GM18505 (cell line): ENCODE measurements at regions not wholly inside any gene's neighbourhood (a gene's known extent, or its start where the extent isn't known, plus 50 kb on each side); places are given as distances from the start of the nearest gene placed in this dataset.

Experiments
- ATAC-seq: cut with Tn5 transposase; IDR thresholded peaks from one replicate; pipeline ENCODE4 v1.9.1; 2021; ENCODE audit not compliant: unreplicated experiment
- POLR2A ChIP-seq: IDR thresholded peaks from 4 replicates; pipeline ENCODE4 v1.6.1; 2011; ENCODE audit warnings: borderline replicate concordance; ENCODE audit not compliant: insufficient read depth, insufficient read length; ENCODE audit errors: extremely low read depth

GRCh38 chr3:194000712-194001111 is 135.2 kb upstream of the HES1 start:
- no peak for TF ChIP-seq POLR2A
- ATAC-seq = no peak

GRCh38 chr3:194001728-194002459 is 134.1 kb upstream of the HES1 start:
- TF ChIP-seq POLR2A = no peak
- ATAC-seq = no peak

- ATAC-seq = peak; percentile 65
These were observed 132.6 kb upstream of the HES1 start for GRCh38 chr3:194003114-194004057.

GRCh38 chr3:194005930-194006501 is 129.9 kb upstream of the HES1 start:
- no peak for TF ChIP-seq POLR2A
- ATAC-seq = no peak

More at GRCh38 chr3:194003114-194004057, 132.6 kb upstream of the HES1 start:
- no peak for TF ChIP-seq POLR2A

DNA sequence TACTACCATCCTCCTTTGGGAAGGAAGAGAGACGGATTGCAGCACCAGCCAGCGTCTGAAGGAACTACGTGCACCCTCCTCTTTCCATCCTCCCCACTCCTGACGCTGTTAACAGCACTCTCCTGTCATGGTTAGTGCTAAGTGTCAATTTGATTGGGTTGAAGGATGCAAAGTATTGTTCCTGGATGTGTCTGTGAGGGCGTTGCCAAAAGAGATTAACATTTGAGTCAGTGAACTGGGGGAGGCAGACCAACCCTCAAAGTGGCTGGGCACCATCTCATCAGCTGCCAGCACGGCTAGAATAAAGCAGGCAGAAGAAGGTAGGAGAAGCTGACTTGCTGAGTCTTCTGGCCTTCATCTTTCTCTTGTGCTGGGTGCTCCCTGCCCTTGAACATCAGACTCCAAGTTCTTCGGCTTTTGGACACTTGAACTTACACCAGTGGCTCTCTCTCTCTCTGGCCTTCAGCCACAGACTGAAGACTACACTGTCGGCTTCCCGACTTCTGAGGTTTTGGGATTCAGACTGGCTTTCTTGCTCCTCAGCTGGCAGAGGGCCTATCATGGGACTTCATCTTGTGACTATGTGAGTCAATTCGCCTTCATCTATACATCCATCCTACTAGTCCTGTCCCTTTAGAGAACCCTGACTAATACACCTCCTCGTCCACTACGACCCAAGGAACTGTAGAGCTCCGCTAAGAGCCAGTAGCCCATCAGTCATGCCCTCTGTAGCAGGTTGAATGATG is 128.2 kb upstream of the HES1 start:
- no peak for ATAC-seq
- no peak for TF ChIP-seq POLR2A

DNA sequence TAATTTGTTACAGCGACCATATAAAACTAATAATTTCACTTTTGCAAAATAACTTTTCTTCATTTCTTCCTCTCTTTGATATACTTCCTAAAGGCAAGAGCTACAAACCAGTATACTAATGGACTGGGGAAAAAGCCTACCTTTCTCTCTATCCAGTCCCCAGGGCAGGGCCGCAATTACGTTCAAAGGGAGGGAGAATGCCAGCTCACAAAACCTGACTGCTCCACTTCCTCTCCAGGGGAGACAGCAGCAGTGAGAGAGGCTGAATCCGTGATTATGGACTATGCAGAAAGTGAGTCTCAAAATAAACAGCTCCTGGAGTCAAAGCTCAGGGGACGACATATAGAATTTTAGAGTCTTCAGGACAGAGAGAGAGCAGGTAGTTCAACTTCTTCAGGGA is 126.9 kb upstream of the HES1 start:
- no peak for ATAC-seq
- no peak for TF ChIP-seq POLR2A

DNA sequence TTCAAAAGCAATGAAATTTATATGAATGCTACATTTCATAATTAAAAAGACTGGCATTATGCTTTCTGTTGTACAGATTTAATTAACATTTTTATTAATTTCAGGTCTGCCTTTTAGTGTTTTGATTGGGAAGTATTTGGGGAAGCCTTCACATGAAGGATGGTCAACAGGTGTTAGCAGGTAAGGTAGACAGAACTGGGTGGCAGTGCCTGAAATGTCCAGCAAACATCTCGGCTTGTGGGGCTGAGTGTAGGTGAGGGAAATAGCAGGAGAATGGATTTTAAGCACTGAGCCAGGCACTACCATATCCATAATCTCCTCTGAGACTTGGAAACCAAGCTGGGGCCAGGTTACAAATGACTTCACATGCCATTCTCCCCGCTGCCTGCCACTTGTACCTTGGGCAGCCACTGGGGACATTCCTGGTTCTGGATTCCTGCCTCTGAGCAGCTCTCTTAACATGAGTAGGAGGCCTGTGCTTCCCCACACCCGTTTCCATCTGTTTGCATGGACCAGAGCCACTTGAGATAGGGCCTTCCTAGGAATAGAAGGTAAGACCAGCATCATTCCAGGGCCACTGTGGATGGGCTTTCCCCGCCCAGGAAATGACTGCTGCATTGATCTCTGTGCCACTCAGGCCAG is 125.9 kb upstream of the HES1 start:
- no peak for TF ChIP-seq POLR2A
- ATAC-seq = no peak

GRCh38 chr3:194011807-194012206 is 124.1 kb upstream of the HES1 start:
- ATAC-seq = no peak
- TF ChIP-seq POLR2A = no peak

GRCh38 chr3:194013928-194014327 is 122.0 kb upstream of the HES1 start:
- TF ChIP-seq POLR2A = no peak
- ATAC-seq = no peak

GRCh38 chr3:194014756-194015155 is 121.2 kb upstream of the HES1 start:
- no peak for TF ChIP-seq POLR2A
- no peak for ATAC-seq

- no peak for ATAC-seq
- no peak for TF ChIP-seq POLR2A
These were observed 116.4 kb upstream of the HES1 start for GRCh38 chr3:194019398-194020165.

- TF ChIP-seq POLR2A = no peak
- ATAC-seq = no peak
These were observed 113.9 kb upstream of the HES1 start for GRCh38 chr3:194022052-194022451.
